ENCODE measurements at regions not wholly inside any gene's neighbourhood (a gene's known extent, or its start where the extent isn't known, plus 50 kb on each side); places are given as distances from the start of the nearest gene placed in this dataset.

DNA sequence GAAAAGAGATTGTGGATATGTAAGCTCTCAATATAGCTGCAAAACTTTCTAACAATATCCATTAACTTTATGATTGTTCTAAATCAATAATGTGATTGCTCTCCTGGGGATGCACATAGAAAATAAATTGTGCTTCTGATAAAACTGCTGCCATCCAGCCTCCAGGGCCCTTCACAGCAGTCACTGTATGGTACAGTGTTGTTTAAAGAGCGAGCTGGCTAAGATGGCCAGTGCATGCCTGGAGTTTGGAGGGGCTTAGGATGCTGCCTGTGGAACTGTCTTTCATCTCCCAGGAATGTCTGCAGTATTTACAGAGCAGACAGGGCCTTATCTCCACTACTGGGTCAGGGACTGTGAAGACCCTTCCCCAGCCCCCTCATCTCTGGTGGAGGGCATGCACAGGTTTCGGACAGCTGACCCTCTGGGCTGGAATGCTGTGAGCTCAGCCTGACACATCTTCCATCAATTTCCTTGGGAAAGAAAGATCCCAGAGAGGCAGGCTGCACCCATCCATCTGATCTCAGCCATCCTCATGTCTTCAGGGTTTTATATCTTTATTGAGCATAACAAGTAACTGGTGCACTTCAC lies 137.0 kb downstream of the PLPP3 start:
- Histone ChIP-seq H3K4me3 (ENCODE audit: low read length) (no peak overlapping the region), H3K36me3 (replicated peaks; ENCODE audit: low read depth, low read length) (no peaks in the 10 kb centered on the region), H3K79me2 (ENCODE audit: low read length) (no peaks in the 10 kb centered on the region), H3K4me1 (ENCODE audit: low read length) (no peaks in the 10 kb centered on the region), H3K27ac (ENCODE audit: low read length) (no peak overlapping the region), H3K9me3 (ENCODE audit: insufficient read depth, low read length) (no peaks in the 10 kb centered on the region), H3K4me2 (ENCODE audit: low read length) (no peak overlapping the region), H3K9ac (ENCODE audit: low read length) (no peak overlapping the region), H3K27me3 (ENCODE audit: low read depth, low read length) (no peaks in the 10 kb centered on the region), H4K20me1 (ENCODE audit: insufficient read depth, low read length) (no peaks in the 10 kb centered on the region), H2AFZ (ENCODE audit: low read depth, low read length) (no peak overlapping the region)
- TF ChIP-seq EZH2phosphoT487 (IDR thresholded peaks at IDR 0.05; ENCODE audit: low read depth) = no peak
- TF ChIP-seq, protein P1, sequence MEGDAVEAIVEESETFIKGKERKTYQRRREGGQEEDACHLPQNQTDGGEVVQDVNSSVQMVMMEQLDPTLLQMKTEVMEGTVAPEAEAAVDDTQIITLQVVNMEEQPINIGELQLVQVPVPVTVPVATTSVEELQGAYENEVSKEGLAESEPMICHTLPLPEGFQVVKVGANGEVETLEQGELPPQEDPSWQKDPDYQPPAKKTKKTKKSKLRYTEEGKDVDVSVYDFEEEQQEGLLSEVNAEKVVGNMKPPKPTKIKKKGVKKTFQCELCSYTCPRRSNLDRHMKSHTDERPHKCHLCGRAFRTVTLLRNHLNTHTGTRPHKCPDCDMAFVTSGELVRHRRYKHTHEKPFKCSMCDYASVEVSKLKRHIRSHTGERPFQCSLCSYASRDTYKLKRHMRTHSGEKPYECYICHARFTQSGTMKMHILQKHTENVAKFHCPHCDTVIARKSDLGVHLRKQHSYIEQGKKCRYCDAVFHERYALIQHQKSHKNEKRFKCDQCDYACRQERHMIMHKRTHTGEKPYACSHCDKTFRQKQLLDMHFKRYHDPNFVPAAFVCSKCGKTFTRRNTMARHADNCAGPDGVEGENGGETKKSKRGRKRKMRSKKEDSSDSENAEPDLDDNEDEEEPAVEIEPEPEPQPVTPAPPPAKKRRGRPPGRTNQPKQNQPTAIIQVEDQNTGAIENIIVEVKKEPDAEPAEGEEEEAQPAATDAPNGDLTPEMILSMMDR (IDR thresholded peaks at IDR 0.05; ENCODE audit: low read depth, low read length) = no peak

DNA sequence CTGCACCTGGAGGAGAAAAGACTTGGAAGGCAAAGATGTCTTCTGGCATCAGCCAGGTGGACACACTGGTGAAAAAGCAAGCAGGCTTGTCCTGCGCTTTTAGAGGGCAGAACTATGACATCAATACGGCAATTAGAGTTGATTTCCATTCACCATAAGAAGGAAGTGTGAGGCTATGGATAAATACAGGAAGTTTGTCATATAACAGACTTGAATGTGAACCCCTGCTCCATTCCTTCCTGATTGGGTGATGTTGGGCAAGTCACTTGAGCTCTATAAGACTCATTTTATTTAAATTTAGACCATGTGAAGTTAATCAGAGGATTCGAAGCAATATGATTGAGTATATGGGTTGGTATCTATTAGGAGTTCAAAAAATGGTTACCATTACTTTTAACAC lies 137.8 kb downstream of the PLPP3 start:
- H3K4me3 ChIP-seq (ENCODE audit: low read length) = no peak overlapping the region
- H4K20me1 ChIP-seq (ENCODE audit: insufficient read depth, low read length) = no peaks in the 10 kb centered on the region
- no peaks in the 10 kb centered on the region for H3K9me3 ChIP-seq (ENCODE audit: insufficient read depth, low read length)
- H3K27me3 ChIP-seq (ENCODE audit: low read depth, low read length) = no peaks in the 10 kb centered on the region
- H3K9ac ChIP-seq (ENCODE audit: low read length) = no peak overlapping the region
- H2AFZ ChIP-seq (ENCODE audit: low read depth, low read length) = no peak overlapping the region
- no peaks in the 10 kb centered on the region for H3K79me2 ChIP-seq (ENCODE audit: low read length)
- H3K4me2 ChIP-seq (ENCODE audit: low read length) = no peak overlapping the region
- no peaks in the 10 kb centered on the region for H3K4me1 ChIP-seq (ENCODE audit: low read length)
- TF ChIP-seq EZH2phosphoT487 (IDR thresholded peaks at IDR 0.05; ENCODE audit: low read depth) = no peak
- TF ChIP-seq, protein P1 (IDR thresholded peaks at IDR 0.05; ENCODE audit: low read depth, low read length) = no peak
- no peaks in the 10 kb centered on the region for H3K36me3 ChIP-seq (replicated peaks; ENCODE audit: low read depth, low read length)
- H3K27ac ChIP-seq (ENCODE audit: low read length) = no peak overlapping the region

DNA sequence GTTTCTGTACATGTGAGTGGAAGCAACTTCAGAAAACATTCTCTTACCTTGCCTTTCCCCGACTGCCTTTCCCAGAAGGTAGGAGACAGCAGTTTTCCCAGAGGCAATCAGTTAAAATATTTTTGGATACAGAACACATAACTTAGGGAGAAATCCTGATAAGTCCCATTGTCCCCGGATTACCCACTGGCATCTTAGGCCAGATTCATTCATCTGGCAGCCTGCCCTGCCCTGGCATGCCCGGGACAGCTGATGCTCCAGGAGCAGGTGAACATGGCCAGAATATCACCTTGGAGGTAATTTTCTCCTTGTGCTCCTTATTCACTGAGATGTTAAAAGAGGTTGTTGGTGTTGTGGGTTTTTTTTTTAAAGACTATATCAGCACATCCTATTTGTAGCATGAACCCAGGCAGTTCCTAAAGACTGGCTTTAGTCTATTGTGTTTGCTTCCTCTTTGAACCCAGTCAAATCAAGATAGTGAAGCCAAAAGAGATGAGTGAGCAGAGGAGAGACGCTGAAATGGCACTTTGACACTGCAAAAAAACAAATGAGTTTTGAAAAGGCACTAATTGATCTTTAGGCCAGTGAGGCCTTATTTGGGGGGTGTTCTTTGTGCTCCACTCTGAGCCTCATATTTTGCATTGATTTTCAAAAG lies 139.6 kb downstream of the PLPP3 start:
- Histone ChIP-seq H3K27ac (ENCODE audit: low read length) (no peak overlapping the region), H4K20me1 (ENCODE audit: insufficient read depth, low read length) (no peaks in the 10 kb centered on the region), H3K9me3 (ENCODE audit: insufficient read depth, low read length) (no peaks in the 10 kb centered on the region), H3K4me3 (ENCODE audit: low read length) (no peak overlapping the region), H2AFZ (ENCODE audit: low read depth, low read length) (no peak overlapping the region), H3K36me3 (replicated peaks; ENCODE audit: low read depth, low read length) (no peaks in the 10 kb centered on the region), H3K4me1 (ENCODE audit: low read length) (peaks cover 3% of the 10 kb centered on the region), H3K79me2 (ENCODE audit: low read length) (no peaks in the 10 kb centered on the region), H3K9ac (ENCODE audit: low read length) (no peak overlapping the region), H3K27me3 (ENCODE audit: low read depth, low read length) (no peaks in the 10 kb centered on the region), H3K4me2 (ENCODE audit: low read length) (no peak overlapping the region)
- TF ChIP-seq, protein P1 (IDR thresholded peaks at IDR 0.05; ENCODE audit: low read depth, low read length) = no peak
- no peak for TF ChIP-seq EZH2phosphoT487 (IDR thresholded peaks at IDR 0.05; ENCODE audit: low read depth)

DNA sequence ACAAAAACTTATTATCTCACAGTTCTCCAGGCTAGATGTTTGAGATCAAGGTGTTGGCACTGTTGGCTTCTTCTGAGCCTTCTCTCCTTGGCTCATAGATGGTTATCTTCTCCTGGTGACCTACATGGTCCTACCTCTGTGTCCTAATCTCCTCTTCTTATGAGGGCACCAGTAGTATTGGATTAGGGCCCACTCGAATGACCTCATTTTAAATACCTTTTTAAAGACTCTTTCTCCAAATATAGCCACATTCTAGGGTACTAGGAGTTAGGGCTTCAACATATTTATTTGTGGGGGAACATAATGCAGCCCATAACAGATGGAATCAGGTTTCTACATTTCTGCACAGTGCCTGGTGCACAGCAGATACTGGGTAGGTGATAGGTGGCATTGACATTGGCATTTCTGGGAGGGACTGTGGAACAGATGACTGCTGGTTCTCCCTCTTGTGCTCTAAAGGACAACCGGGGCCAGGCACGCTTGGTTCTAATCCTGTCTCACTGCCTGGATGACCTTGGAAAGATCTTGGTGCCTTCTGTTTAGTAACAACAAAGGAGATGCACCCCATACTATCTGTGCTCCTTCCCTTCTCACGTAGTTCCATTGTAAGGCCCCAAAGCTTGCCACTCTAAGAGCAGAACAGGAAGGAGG lies 140.3 kb downstream of the PLPP3 start:
- H2AFZ ChIP-seq (ENCODE audit: low read depth, low read length) = no peak overlapping the region
- H3K4me1 ChIP-seq (ENCODE audit: low read length) = peaks cover 10% of the 10 kb centered on the region
- H3K9ac ChIP-seq (ENCODE audit: low read length) = no peak overlapping the region

More for the DNA sequence above, 140.3 kb downstream of the PLPP3 start:
- Histone ChIP-seq H3K27ac (ENCODE audit: low read length) (no peak overlapping the region), H3K79me2 (ENCODE audit: low read length) (no peaks in the 10 kb centered on the region), H3K4me2 (ENCODE audit: low read length) (no peak overlapping the region), H3K4me3 (ENCODE audit: low read length) (no peak overlapping the region), H3K27me3 (ENCODE audit: low read depth, low read length) (no peaks in the 10 kb centered on the region), H3K36me3 (replicated peaks; ENCODE audit: low read depth, low read length) (no peaks in the 10 kb centered on the region), H4K20me1 (ENCODE audit: insufficient read depth, low read length) (no peaks in the 10 kb centered on the region), H3K9me3 (ENCODE audit: insufficient read depth, low read length) (no peaks in the 10 kb centered on the region)
- TF ChIP-seq, protein P1 (IDR thresholded peaks at IDR 0.05; ENCODE audit: low read depth, low read length) = no peak
- TF ChIP-seq EZH2phosphoT487 (IDR thresholded peaks at IDR 0.05; ENCODE audit: low read depth) = no peak

All from OCI-LY3 (cell line).